A549 (cell line): ENCODE measurements at regions not wholly inside any gene's neighbourhood (a gene's known extent, or its start where the extent isn't known, plus 50 kb on each side); places are given as distances from the start of the nearest gene placed in this dataset.

Experiments
- ATAC-seq, 2 experiments: fragments of 200-7000 bp in 1 of 2; fragments of >200 bp in 1 of 2; cut with Nextera tagmentation in 1 of 2; cut with Tn5 transposase in 1 of 2; 3 replicates each; pipeline versions ENCODE4 v1.8.0 to v1.9.1; 2018 to 2020; ENCODE audit warnings: mild to moderate bottlenecking in 1 of 2, moderate library complexity in 1 of 2
- CTCF ChIA-PET: fragments of 300-600 bp; sonication (Branson Sonifier 250); formaldehyde crosslinking; extraction: SDS; loops from one replicate; lab custom pipeline; 2021; ENCODE audit warnings: antibody characterized with exemption, inconsistent platforms; lab: Yijun Ruan, JAX
- POLR2A ChIA-PET: fragments of 350-600 bp; formaldehyde crosslinking; extraction: SDS; loops from one replicate; lab custom pipeline; 2021; ENCODE audit warnings: antibody characterized with exemption, inconsistent platforms; lab: Yijun Ruan, JAX
- DNase-seq, 2 experiments: peaks; one replicate each; pipeline versions ENCODE4 v3.0.0 to v3.0.0-alpha.2; 2011 to 2016; ENCODE audit warnings: low read depth in 1 of 2, low spot score in 1 of 2
- FAIRE-seq: peaks from 2 replicates; lab custom pipeline; 2011; peaks lifted over from hg19 to GRCh38; lab: Jason Lieb, UNC
- H3K27ac ChIP-seq, 2 experiments: fragments of >200 bp; sonication (Bioruptor Twin); formaldehyde crosslinking; 3 replicates each; pipeline ENCODE4 v1.5.1; 2016 to 2017
- H3K4me1 ChIP-seq: fragments of >200 bp; sonication (Bioruptor Twin); formaldehyde crosslinking; 3 replicates; pipeline ENCODE4 v1.6.1; 2016
- H3K4me2 ChIP-seq: fragments of >200 bp; sonication (Bioruptor Twin); formaldehyde crosslinking; 3 replicates; pipeline ENCODE4 v1.6.1; 2016
- H3K4me3 ChIP-seq: fragments of >200 bp; sonication (Bioruptor Twin); formaldehyde crosslinking; 3 replicates; pipeline ENCODE4 v1.5.1; 2016
- H3K9me3 ChIP-seq: fragments of >200 bp; sonication (Bioruptor Twin); formaldehyde crosslinking; 3 replicates; pipeline ENCODE4 v1.6.1; 2016
- ATOH8 ChIP-seq: fragments of 250-450 bp; sonication (Bioruptor Pico); IDR thresholded peaks from 2 replicates; pipeline ENCODE4 v1.5.0; 2020; ENCODE audit warnings: low read depth, mild to moderate bottlenecking, moderate library complexity
- BHLHE40 ChIP-seq: IDR thresholded peaks from 2 replicates; pipeline ENCODE4 v1.6.1; 2012; ENCODE audit warnings: low read depth, low read length, inconsistent platforms
- CBX2 ChIP-seq: fragments of 200-600 bp; sonication (generic); IDR thresholded peaks from 2 replicates; pipeline ENCODE4 v1.6.1; 2016; ENCODE audit warnings: low read depth, mild to moderate bottlenecking, borderline replicate concordance
- CEBPB ChIP-seq, 2 experiments: fragments of >200 bp in 1 of 2; sonication (Bioruptor Twin) in 1 of 2; formaldehyde crosslinking in 1 of 2; IDR thresholded peaks; 2 replicates each; pipeline ENCODE4 v1.6.1; 2012 to 2016
- CHD4 ChIP-seq: fragments of 200-600 bp; sonication (generic); IDR thresholded peaks from 2 replicates; pipeline ENCODE4 v1.6.1; 2016; ENCODE audit warnings: antibody characterized with exemption, mild to moderate bottlenecking, borderline replicate concordance
- CTCF ChIP-seq: fragments of >200 bp; sonication (Bioruptor Twin); formaldehyde crosslinking; IDR thresholded peaks from 3 replicates; pipeline ENCODE4 v1.5.1; 2016
- E2F6 ChIP-seq: IDR thresholded peaks from 2 replicates; pipeline ENCODE4 v1.6.1; 2012; ENCODE audit warnings: low read depth, borderline replicate concordance
- FOSB ChIP-seq: fragments of 250-450 bp; sonication (Bioruptor Pico); IDR thresholded peaks from 2 replicates; pipeline ENCODE4 v1.5.0; 2020; ENCODE audit warnings: mild to moderate bottlenecking, moderate library complexity
- HDAC2 ChIP-seq: fragments of 200-600 bp; sonication (generic); IDR thresholded peaks from 2 replicates; pipeline ENCODE4 v1.6.1; 2016
- HES2 ChIP-seq: fragments of >200 bp; sonication (Bioruptor Twin); formaldehyde crosslinking; IDR thresholded peaks from 2 replicates; pipeline ENCODE4 v1.6.1; 2016
- HOXB13 ChIP-seq: fragments of 250-450 bp; sonication (Bioruptor Pico); IDR thresholded peaks from 2 replicates; pipeline ENCODE4 v1.5.0; 2020; ENCODE audit warnings: low read depth, mild to moderate bottlenecking, moderate library complexity
- HOXB5 ChIP-seq: fragments of 250-450 bp; sonication (Bioruptor Pico); IDR thresholded peaks from 2 replicates; pipeline ENCODE4 v1.5.0; 2020; ENCODE audit warnings: mild to moderate bottlenecking, moderate library complexity
- KDM5A ChIP-seq: fragments of 200-600 bp; sonication (generic); IDR thresholded peaks from 2 replicates; pipeline ENCODE4 v1.6.1; 2016; ENCODE audit warnings: antibody characterized with exemption, mild to moderate bottlenecking
- MAFK ChIP-seq: fragments of 450-650 bp; IDR thresholded peaks from 2 replicates; pipeline ENCODE4 v1.6.1; 2014; ENCODE audit not compliant: partially characterized antibody
- MAX ChIP-seq: IDR thresholded peaks from 2 replicates; pipeline ENCODE4 v1.6.1; 2012
- POLR2A ChIP-seq: IDR thresholded peaks from 2 replicates; pipeline ENCODE4 v1.6.1; 2012; ENCODE audit warnings: mild to moderate bottlenecking, low read length
- RAD21 ChIP-seq, 2 experiments: fragments of >200 bp in 1 of 2; sonication (Bioruptor Twin) in 1 of 2; formaldehyde crosslinking in 1 of 2; IDR thresholded peaks in 1 of 2; conservative IDR thresholded peaks in 1 of 2; 2 replicates in 1 of 2; 3 replicates in 1 of 2; pipeline ENCODE4 v1.6.1; 2012 to 2018; ENCODE audit warnings: inconsistent platforms in 1 of 2
- RARB ChIP-seq: fragments of 250-450 bp; sonication (Bioruptor Pico); IDR thresholded peaks from 2 replicates; pipeline ENCODE4 v1.8.0; 2021; ENCODE audit warnings: mild to moderate bottlenecking, moderate library complexity
- RNF2 ChIP-seq: fragments of 200-600 bp; sonication (generic); IDR thresholded peaks from 2 replicates; pipeline ENCODE4 v1.6.1; 2016; ENCODE audit warnings: low read depth, mild to moderate bottlenecking, antibody characterized with exemption, moderate library complexity, borderline replicate concordance
- SREBF2 ChIP-seq: fragments of 450-650 bp; IDR thresholded peaks from 2 replicates; pipeline ENCODE4 v1.6.1; 2014; ENCODE audit warnings: mild to moderate bottlenecking, moderate library complexity
- TFCP2L1 ChIP-seq: fragments of 250-450 bp; sonication (Bioruptor Pico); IDR thresholded peaks from 2 replicates; pipeline ENCODE4 v1.5.0; 2021; ENCODE audit warnings: mild to moderate bottlenecking
- ZC3H11A ChIP-seq: fragments of 450-650 bp; IDR thresholded peaks from 2 replicates; pipeline ENCODE4 v1.6.1; 2014; ENCODE audit warnings: antibody characterized with exemption, mild to moderate bottlenecking
- ZNF302 ChIP-seq: fragments of 250-450 bp; sonication (Bioruptor Pico); IDR thresholded peaks from 2 replicates; pipeline ENCODE4 v1.9.0; 2021; ENCODE audit warnings: inconsistent platforms, mild to moderate bottlenecking, moderate library complexity
- ZSCAN20 ChIP-seq: fragments of 250-450 bp; sonication (Bioruptor Pico); IDR thresholded peaks from 2 replicates; pipeline ENCODE4 v1.8.0; 2022; ENCODE audit warnings: mild to moderate bottlenecking, moderate library complexity
- WGBS: methylation state at CpG from one replicate; pipeline ENCODE4 v1.1.6; 2017; ENCODE audit errors: missing lambda C conversion rate; 5-methylcytosine and 5-hydroxymethylcytosine counted together

- POLR2A ChIA-PET, result no interaction called here
- no peaks in the 10 kb centered on the region for H3K4me1 ChIP-seq
- 6% methylated on average over 3 of the region's 3 CpGs for WGBS
- CTCF ChIA-PET, result no interaction called here
- ATAC-seq (no peak), FAIRE-seq (no peak), DNase-seq (peak in 1 of 2 experiments; percentile 2)
- no peak overlapping the region for H3K4me3 ChIP-seq
- H3K4me2 ChIP-seq, result no peak overlapping the region
- TF ChIP-seq RAD21 (conservative IDR thresholded peaks at IDR 0.05 in 1 of 2, IDR thresholded peaks at IDR 0.05 in 1 of 2) (no peak), ZSCAN20 (CRISPR knock-in tag) (no peak), ZC3H11A (no peak), ATOH8 (CRISPR knock-in tag) (no peak), CHD4 (no peak), HES2 (no peak), FOSB (CRISPR knock-in tag) (no peak), POLR2A (no peak), HOXB5 (CRISPR knock-in tag) (no peak), RNF2 (no peak), KDM5A (no peak), CBX2 (no peak), CEBPB (IDR thresholded peaks at IDR 0.05) (no peak), RARB (CRISPR knock-in tag) (no peak), E2F6 (no peak), TFCP2L1 (CRISPR knock-in tag) (no peak), ZNF302 (CRISPR knock-in tag) (no peak), MAX (no peak), HDAC2 (no peak), CTCF (no peak)
- H3K9me3 ChIP-seq, result no peaks in the 10 kb centered on the region; the same call in 2 of the 3 replicates
- H3K27ac ChIP-seq, result no peak overlapping the region
These were observed 395.7 kb upstream of the NRG3 start for GRCh38 chr10:81479316-81479715.

- no peaks in the 10 kb centered on the region for H3K9me3 ChIP-seq
- H3K4me3 ChIP-seq, result no peak overlapping the region
- POLR2A ChIA-PET, result no interaction called here
- FAIRE-seq, result no peak
- no peak for ATAC-seq
- no peak overlapping the region for H3K4me2 ChIP-seq
- no peak for TF ChIP-seq HES2
- TF ChIP-seq MAFK, result peak; percentile 29
- CTCF ChIA-PET, result no interaction called here
- no peaks in the 10 kb centered on the region for H3K4me1 ChIP-seq
- H3K27ac ChIP-seq, result no peak overlapping the region
- no peak for DNase-seq
These were observed 378.4 kb upstream of the NRG3 start for GRCh38 chr10:81496626-81497025.

GRCh38 chr10:81498011-81498551 is 376.9 kb upstream of the NRG3 start:
- 4% methylated on average over 3 of the region's 3 CpGs for WGBS
- no peak for FAIRE-seq
- Histone ChIP-seq H3K4me2 (no peak overlapping the region), H3K27ac (no peak overlapping the region), H3K4me3 (no peak overlapping the region), H3K9me3 (no peaks in the 10 kb centered on the region), H3K4me1 (no peaks in the 10 kb centered on the region)
- no peak for ATAC-seq
- ChIA-PET CTCF (no interaction called here), POLR2A (no interaction called here)
- no peak for DNase-seq
- TF ChIP-seq SREBF2 (no peak), HOXB13 (CRISPR knock-in tag) (no peak), BHLHE40 (no peak)
